Retinal pigment epithelial cell (primary cell): ENCODE measurements at regions not wholly inside any gene's neighbourhood (a gene's known extent, or its start where the extent isn't known, plus 50 kb on each side); places are given as distances from the start of the nearest gene placed in this dataset.

Experiments used
- DNase-seq: peaks from one replicate; pipeline ENCODE4 v3.0.0-alpha.2; 2010; ENCODE audit warnings: low read depth
- H3K4me3 ChIP-seq: 2 replicates; pipeline ENCODE4 v1.5.1; 2011; ENCODE audit warnings: mild to moderate bottlenecking, low read length, control low read depth, moderate library complexity
- CTCF ChIP-seq: conservative IDR thresholded peaks from 2 replicates; pipeline ENCODE4 v1.5.1; 2011; ENCODE audit warnings: low read depth, low read length, control low read depth, inconsistent platforms

GRCh38 chr2:16051841-16052564, 111.7 kb downstream of the MYCN start:
- H3K4me3 ChIP-seq = no peak overlapping the region
- DNase-seq = no peak
- no peak for TF ChIP-seq CTCF

DNA sequence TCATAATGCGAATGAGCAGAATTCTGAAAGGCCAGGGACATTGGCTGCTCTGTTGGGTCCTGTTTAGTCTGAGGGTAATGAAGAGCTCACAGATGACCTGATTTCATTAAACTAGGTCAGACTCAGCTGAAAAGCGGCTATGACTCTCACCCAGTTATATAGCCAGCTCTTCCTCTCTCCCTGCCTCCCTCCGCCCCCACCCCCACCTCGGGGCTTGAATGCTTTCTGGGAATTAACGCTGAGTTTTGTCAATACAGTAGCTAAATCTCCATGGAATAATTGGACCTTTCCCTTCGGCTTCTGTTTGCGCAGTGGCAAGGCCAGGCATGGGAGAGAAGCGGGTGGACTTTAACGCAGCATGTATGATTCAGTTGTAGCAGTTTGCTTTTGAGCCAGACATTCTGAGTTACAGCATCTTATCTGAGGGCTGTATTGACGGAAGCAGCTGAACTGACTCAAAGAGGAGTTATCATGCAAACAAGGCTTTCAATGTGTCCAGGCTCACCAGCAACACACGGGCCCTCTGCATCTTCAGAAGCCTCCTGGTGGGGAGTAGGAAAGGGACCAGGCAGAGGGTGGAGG, 110.6 kb downstream of the MYCN start:
- no peak for TF ChIP-seq CTCF
- DNase-seq = no peak
- H3K4me3 ChIP-seq = no peak overlapping the region

GRCh38 chr2:16050261-16050907, 110.0 kb downstream of the MYCN start:
- no peak for TF ChIP-seq CTCF
- no peak for DNase-seq
- no peak overlapping the region for H3K4me3 ChIP-seq

DNA sequence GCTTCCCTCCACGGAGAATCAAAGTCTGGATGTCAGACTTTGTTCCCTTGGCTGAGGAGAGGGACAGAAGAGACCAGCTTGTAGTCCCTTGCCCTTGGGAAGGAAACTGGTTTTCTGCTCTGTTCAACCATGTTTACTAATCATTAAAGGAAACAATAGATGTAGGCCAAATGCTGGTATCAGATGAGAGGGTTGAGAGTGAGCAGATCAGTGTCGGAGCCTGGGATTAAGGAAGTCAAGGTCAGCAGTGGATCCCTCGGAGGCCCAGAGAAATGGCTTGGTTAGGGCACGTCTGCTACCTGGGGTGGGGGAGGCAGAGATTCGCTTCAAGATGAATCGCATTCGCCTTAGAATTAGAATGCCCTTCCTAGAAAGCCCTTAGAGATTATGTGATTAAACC, 109.1 kb downstream of the MYCN start:
- no peak for DNase-seq
- no peak overlapping the region for H3K4me3 ChIP-seq
- no peak for TF ChIP-seq CTCF

- no peak for TF ChIP-seq CTCF
- no peak overlapping the region for H3K4me3 ChIP-seq
- no peak for DNase-seq
These were observed 108.1 kb downstream of the MYCN start for GRCh38 chr2:16048466-16048865.

- DNase-seq = no peak
- TF ChIP-seq CTCF = no peak
- no peak overlapping the region for H3K4me3 ChIP-seq
These were observed 107.4 kb downstream of the MYCN start for GRCh38 chr2:16047701-16048100.

GRCh38 chr2:16046649-16047048, 106.3 kb downstream of the MYCN start:
- TF ChIP-seq CTCF = no peak
- no peak overlapping the region for H3K4me3 ChIP-seq
- no peak for DNase-seq
